CD1c-positive myeloid dendritic cell (primary cell): ENCODE measurements at regions not wholly inside any gene's neighbourhood (a gene's known extent, or its start where the extent isn't known, plus 50 kb on each side); places are given as distances from the start of the nearest gene placed in this dataset.

Experiments used
- DNase-seq: peaks from one replicate; pipeline ENCODE4 v3.0.0-alpha.2; 2016; ENCODE audit errors: extremely low spot score

GRCh38 chr4:130335417-130336194 is 1239.7 kb downstream of the C4orf33 start:
- no peak for DNase-seq

GRCh38 chr4:130336585-130337217 is 1240.7 kb downstream of the C4orf33 start:
- DNase-seq: no peak

GRCh38 chr4:130338851-130339250 is 1242.9 kb downstream of the C4orf33 start:
- no peak for DNase-seq

DNA sequence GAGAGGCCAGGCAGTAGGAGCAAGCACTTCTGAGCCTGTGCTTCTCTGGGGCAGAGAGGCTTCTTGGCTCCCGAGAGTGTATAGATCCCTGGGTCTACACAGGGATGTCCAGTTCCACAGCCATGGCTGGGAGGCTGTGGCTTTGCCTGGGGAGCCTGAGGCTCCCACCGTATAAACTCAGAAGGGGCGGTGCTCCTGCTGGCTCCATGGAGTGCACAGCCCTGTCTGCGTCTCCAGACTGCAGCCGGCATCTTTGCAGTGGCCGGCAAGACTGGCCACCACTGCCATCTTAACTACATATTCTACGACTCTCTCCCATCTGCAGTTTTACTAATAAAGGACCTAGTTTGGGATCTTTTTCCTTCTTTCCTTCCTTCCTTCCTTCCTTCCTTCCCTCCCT is 1253.8 kb downstream of the C4orf33 start:
- no peak for DNase-seq

- DNase-seq: no peak
Observed at GRCh38 chr4:130356873-130357272, 1260.9 kb downstream of the C4orf33 start.

DNA sequence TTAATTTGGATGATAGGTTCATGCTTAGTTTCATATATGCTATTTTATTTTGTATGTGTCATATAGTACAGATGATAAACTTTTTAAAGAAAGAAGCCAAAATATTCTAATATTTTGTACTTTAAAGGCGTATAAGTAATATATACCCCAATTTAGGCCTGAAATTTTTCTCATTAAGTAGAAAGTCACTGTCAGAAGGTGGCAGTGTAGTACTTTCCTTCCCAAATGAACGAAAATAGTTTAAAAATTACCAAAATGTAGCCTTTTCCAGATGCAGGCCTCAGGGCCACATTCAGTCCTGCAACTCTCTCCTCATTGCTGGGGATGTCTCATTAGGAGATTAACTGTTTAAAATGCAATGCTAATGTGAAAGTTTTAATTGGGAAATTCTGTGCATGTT is 1263.6 kb downstream of the C4orf33 start:
- no peak for DNase-seq

- no peak for DNase-seq
Observed at GRCh38 chr4:130361616-130362015, 1265.7 kb downstream of the C4orf33 start.

GRCh38 chr4:130368668-130369067 is 1272.7 kb downstream of the C4orf33 start:
- DNase-seq: no peak

- no peak for DNase-seq
Observed at GRCh38 chr4:130393231-130393630, 1297.3 kb downstream of the C4orf33 start.

- no peak for DNase-seq
Observed at GRCh38 chr4:130393642-130394041, 1297.7 kb downstream of the C4orf33 start.

- DNase-seq: no peak
Observed at GRCh38 chr4:130395871-130396270, 1299.9 kb downstream of the C4orf33 start.

DNA sequence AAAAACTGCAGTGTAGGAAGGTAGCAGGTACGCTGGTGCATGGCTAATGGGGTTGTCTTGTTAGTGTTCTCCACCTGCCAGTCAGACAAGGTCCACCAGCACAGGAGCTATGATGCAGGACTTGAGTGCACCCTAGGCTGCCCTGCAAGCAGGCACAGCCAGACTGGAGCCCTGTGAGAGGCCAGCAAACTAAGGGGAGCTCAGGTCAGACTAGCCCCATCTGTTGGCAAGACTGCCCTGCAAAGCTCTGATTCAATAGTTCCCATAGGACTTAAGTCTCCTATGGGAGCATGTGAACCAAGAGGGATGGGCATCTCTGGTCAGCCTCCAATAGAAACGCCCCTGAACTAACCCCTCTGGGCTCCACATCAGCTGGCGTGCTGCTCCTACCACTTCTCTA is 1307.3 kb downstream of the C4orf33 start:
- no peak for DNase-seq

DNA sequence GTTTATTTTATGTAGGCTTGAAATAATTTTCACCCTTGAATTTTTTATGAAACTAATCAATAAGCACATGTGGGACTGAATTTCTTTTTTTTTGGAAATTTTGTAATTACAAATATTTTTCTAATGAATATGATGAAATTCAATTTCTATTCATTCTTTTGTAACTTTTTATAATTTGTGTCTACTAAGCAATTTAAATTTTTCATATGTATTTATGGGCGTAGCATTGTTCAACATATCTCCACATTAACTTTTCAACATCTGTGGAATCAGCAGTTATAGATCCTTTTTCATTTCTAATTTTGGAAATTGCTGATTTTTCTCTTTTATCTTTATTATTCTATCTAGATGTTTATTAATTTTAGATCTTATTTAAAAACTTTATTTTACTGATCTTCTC is 1320.3 kb downstream of the C4orf33 start:
- DNase-seq: no peak

DNA sequence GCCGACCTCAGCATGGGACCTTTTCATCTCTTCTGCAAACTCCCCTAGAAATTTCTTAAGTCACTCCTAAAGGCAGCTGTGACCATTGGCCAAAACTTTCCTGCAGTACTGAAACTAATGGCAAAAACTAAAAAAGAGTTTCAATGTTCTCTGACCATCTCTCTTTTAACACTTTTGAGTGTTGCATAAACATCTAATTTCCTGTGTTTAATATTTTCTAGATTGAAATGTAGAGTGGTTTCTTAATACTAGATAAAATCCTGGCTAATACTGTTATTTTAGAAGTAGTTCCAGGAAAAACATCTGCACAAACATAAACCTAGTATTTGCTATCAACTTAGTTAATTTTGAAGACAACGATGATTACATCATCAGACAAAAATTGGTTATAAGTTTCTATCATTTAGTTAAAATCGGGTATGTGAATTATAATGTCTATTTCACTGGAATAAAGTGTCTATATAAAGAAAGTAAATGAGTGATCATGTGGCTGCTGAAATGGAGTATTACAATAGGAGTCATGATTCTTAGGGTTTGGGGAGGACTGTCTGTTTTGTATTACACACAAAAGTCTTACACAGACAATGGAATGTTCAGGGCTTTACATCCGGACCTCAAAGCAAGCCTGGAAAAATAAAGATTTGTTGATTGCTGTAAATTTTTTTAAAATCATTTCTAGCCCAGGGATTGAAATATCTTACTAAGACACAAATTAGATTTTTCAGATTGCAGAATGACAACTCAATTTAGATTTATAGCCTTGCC is 1323.4 kb downstream of the C4orf33 start:
- DNase-seq: no peak

GRCh38 chr4:130422261-130422660 is 1326.3 kb downstream of the C4orf33 start:
- DNase-seq: no peak

GRCh38 chr4:130424211-130424610 is 1328.3 kb downstream of the C4orf33 start:
- no peak for DNase-seq

- DNase-seq: no peak
Observed at GRCh38 chr4:130432289-130432688, 1336.3 kb downstream of the C4orf33 start.

- no peak for DNase-seq
Observed at GRCh38 chr4:130449741-130450140, 1353.8 kb downstream of the C4orf33 start.

GRCh38 chr4:130468340-130468739 is 1372.4 kb downstream of the C4orf33 start:
- no peak for DNase-seq

GRCh38 chr4:130478406-130478805 is 1382.5 kb downstream of the C4orf33 start:
- no peak for DNase-seq

DNA sequence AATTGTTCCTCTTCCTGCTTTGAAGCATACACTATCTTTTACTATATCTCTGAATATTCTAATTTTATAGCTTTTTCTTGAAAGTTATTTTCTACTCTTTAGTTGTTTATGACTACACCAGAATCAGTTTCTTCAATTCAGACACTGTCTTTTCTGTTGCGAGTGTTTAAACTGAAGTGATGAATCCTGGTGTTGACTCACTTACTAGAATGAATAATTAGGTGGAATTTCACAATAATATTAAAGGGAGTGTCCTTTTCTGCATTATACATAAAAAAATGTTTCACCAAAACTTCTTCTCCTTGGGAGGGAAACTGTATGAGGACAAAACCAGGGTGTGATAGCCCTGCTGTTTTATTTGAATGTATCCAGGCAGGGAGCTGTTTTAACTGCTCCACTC is 1383.1 kb downstream of the C4orf33 start:
- no peak for DNase-seq

GRCh38 chr4:130479674-130480073 is 1383.7 kb downstream of the C4orf33 start:
- no peak for DNase-seq

- DNase-seq: no peak
Observed at GRCh38 chr4:130484826-130485225, 1388.9 kb downstream of the C4orf33 start.
